IPS-20b (cell line): ENCODE measurements at regions not wholly inside any gene's neighbourhood (a gene's known extent, or its start where the extent isn't known, plus 50 kb on each side); places are given as distances from the start of the nearest gene placed in this dataset.

Source experiments
- H3K27ac ChIP-seq: one replicate; pipeline ENCODE4 v1.5.1; 2013; ENCODE audit warnings: low read length
- H3K27me3 ChIP-seq: 2 replicates; pipeline ENCODE4 v1.6.1; 2013; ENCODE audit warnings: mild to moderate bottlenecking, low read length, inconsistent platforms; ENCODE audit not compliant: insufficient read depth
- H3K36me3 ChIP-seq: 2 replicates; pipeline ENCODE4 v1.6.1; 2013; ENCODE audit warnings: low read depth, mild to moderate bottlenecking, inconsistent platforms, low read length, moderate library complexity; ENCODE audit not compliant: insufficient read depth
- H3K4me1 ChIP-seq: 2 replicates; pipeline ENCODE4 v1.6.1; 2013; ENCODE audit warnings: mild to moderate bottlenecking, control low read depth, inconsistent platforms, low read length, moderate library complexity; ENCODE audit not compliant: insufficient read depth
- H3K4me3 ChIP-seq: 2 replicates; pipeline ENCODE4 v1.5.1; 2013; ENCODE audit warnings: mild to moderate bottlenecking, low read length, inconsistent platforms
- H3K9ac ChIP-seq: 2 replicates; pipeline ENCODE4 v1.6.1; 2013; ENCODE audit warnings: low read depth, mild to moderate bottlenecking, inconsistent platforms, low read length, moderate library complexity
- H3K9me3 ChIP-seq: 2 replicates; pipeline ENCODE4 v1.6.1; 2013; ENCODE audit warnings: mild to moderate bottlenecking, low read depth, low read length, inconsistent platforms; ENCODE audit not compliant: insufficient read depth

GRCh38 chr7:22962775-22963350, 51.1 kb downstream of the HYCC1 start:
- H3K4me1 ChIP-seq: no peaks in the 10 kb centered on the region; the same call in 1 of the 2 replicates
- H3K4me3 ChIP-seq: no peak overlapping the region
- H3K9me3 ChIP-seq: no peaks in the 10 kb centered on the region
- H3K36me3 ChIP-seq: peaks cover 38% of the 10 kb centered on the region
- H3K9ac ChIP-seq: no peak overlapping the region
- H3K27ac ChIP-seq: no peak overlapping the region
- H3K27me3 ChIP-seq: no peaks in the 10 kb centered on the region

- no peaks in the 10 kb centered on the region; the same call in 1 of the 2 replicates for H3K4me1 ChIP-seq
- H3K9ac ChIP-seq: no peak overlapping the region
- no peak overlapping the region for H3K27ac ChIP-seq
- no peaks in the 10 kb centered on the region for H3K27me3 ChIP-seq
- no peak overlapping the region for H3K4me3 ChIP-seq
- H3K36me3 ChIP-seq: peaks cover 37% of the 10 kb centered on the region
- no peaks in the 10 kb centered on the region for H3K9me3 ChIP-seq
These were observed 55.2 kb downstream of the HYCC1 start for GRCh38 chr7:22958742-22959141.

GRCh38 chr7:22954251-22954650, 59.7 kb downstream of the HYCC1 start:
- Histone ChIP-seq H3K27ac (no peak overlapping the region), H3K9ac (no peak overlapping the region), H3K4me1 (peaks cover 40% of the 10 kb centered on the region), H3K9me3 (no peaks in the 10 kb centered on the region), H3K4me3 (no peak overlapping the region), H3K36me3 (peaks cover 18% of the 10 kb centered on the region), H3K27me3 (no peaks in the 10 kb centered on the region)

- Histone ChIP-seq H3K4me3 (no peak overlapping the region), H3K9ac (no peak overlapping the region; the same call in 1 of the 2 replicates), H3K4me1 (peaks cover 43% of the 10 kb centered on the region), H3K27me3 (no peaks in the 10 kb centered on the region), H3K27ac (no peak overlapping the region), H3K36me3 (peaks cover 5% of the 10 kb centered on the region; the same call in 1 of the 2 replicates), H3K9me3 (no peaks in the 10 kb centered on the region)
These were observed 61.5 kb downstream of the HYCC1 start for GRCh38 chr7:22952306-22953015.

GRCh38 chr7:22949944-22950343, 64.0 kb downstream of the HYCC1 start:
- peak overlapping the region; percentile 6; the same call in 1 of the 2 replicates for H3K4me3 ChIP-seq
- H3K27me3 ChIP-seq: no peaks in the 10 kb centered on the region
- no peak overlapping the region for H3K27ac ChIP-seq
- H3K9me3 ChIP-seq: no peaks in the 10 kb centered on the region
- peaks cover 9% of the 10 kb centered on the region; the same call in 1 of the 2 replicates for H3K36me3 ChIP-seq
- no peak overlapping the region for H3K9ac ChIP-seq
- H3K4me1 ChIP-seq: peaks cover 43% of the 10 kb centered on the region

- no peak overlapping the region for H3K27ac ChIP-seq
- H3K4me3 ChIP-seq: no peak overlapping the region
- H3K9me3 ChIP-seq: no peaks in the 10 kb centered on the region
- no peaks in the 10 kb centered on the region for H3K27me3 ChIP-seq
- peaks cover 43% of the 10 kb centered on the region for H3K4me1 ChIP-seq
- H3K9ac ChIP-seq: no peak overlapping the region
- peaks cover 11% of the 10 kb centered on the region; the same call in 1 of the 2 replicates for H3K36me3 ChIP-seq
These were observed 64.7 kb downstream of the HYCC1 start for GRCh38 chr7:22949221-22949620.

- Histone ChIP-seq H3K4me1 (peaks cover 43% of the 10 kb centered on the region), H3K9me3 (no peaks in the 10 kb centered on the region), H3K4me3 (no peak overlapping the region), H3K9ac (no peak overlapping the region), H3K36me3 (peaks cover 11% of the 10 kb centered on the region; the same call in 1 of the 2 replicates), H3K27me3 (no peaks in the 10 kb centered on the region), H3K27ac (no peak overlapping the region)
These were observed 65.2 kb downstream of the HYCC1 start for GRCh38 chr7:22948770-22949169.

- Histone ChIP-seq H3K9me3 (no peaks in the 10 kb centered on the region), H3K4me1 (peaks cover 36% of the 10 kb centered on the region), H3K27ac (no peak overlapping the region), H3K9ac (no peak overlapping the region), H3K4me3 (no peak overlapping the region), H3K36me3 (peaks cover 11% of the 10 kb centered on the region; the same call in 1 of the 2 replicates), H3K27me3 (no peaks in the 10 kb centered on the region)
These were observed 68.3 kb downstream of the HYCC1 start for GRCh38 chr7:22945584-22945983.

- H3K27me3 ChIP-seq: no peaks in the 10 kb centered on the region
- H3K4me3 ChIP-seq: no peak overlapping the region
- peaks cover 25% of the 10 kb centered on the region for H3K4me1 ChIP-seq
- no peak overlapping the region for H3K9ac ChIP-seq
- H3K36me3 ChIP-seq: peaks cover 11% of the 10 kb centered on the region; the same call in 1 of the 2 replicates
- no peak overlapping the region for H3K27ac ChIP-seq
- H3K9me3 ChIP-seq: no peaks in the 10 kb centered on the region
These were observed 69.4 kb downstream of the HYCC1 start for GRCh38 chr7:22944510-22944909.

GRCh38 chr7:22944022-22944421, 69.9 kb downstream of the HYCC1 start:
- Histone ChIP-seq H3K36me3 (peaks cover 11% of the 10 kb centered on the region; the same call in 1 of the 2 replicates), H3K4me3 (no peak overlapping the region), H3K27me3 (no peaks in the 10 kb centered on the region), H3K9ac (no peak overlapping the region), H3K27ac (no peak overlapping the region), H3K4me1 (peaks cover 20% of the 10 kb centered on the region), H3K9me3 (no peaks in the 10 kb centered on the region)

GRCh38 chr7:22942191-22942590, 71.7 kb downstream of the HYCC1 start:
- H3K4me1 ChIP-seq: peaks cover 22% of the 10 kb centered on the region
- H3K9ac ChIP-seq: peak overlapping the region; percentile 44; the same call in 1 of the 2 replicates
- peak overlapping the region; percentile 20; the same call in 1 of the 2 replicates for H3K4me3 ChIP-seq
- peak overlapping the region; percentile 63 for H3K27ac ChIP-seq
- H3K9me3 ChIP-seq: no peaks in the 10 kb centered on the region
- peaks cover 11% of the 10 kb centered on the region; the same call in 1 of the 2 replicates for H3K36me3 ChIP-seq
- H3K27me3 ChIP-seq: no peaks in the 10 kb centered on the region

GRCh38 chr7:22939842-22940241, 74.1 kb downstream of the HYCC1 start:
- Histone ChIP-seq H3K27ac (no peak overlapping the region), H3K9ac (no peak overlapping the region), H3K4me3 (no peak overlapping the region), H3K9me3 (no peaks in the 10 kb centered on the region), H3K4me1 (peaks cover 22% of the 10 kb centered on the region), H3K27me3 (no peaks in the 10 kb centered on the region), H3K36me3 (peaks cover 1% of the 10 kb centered on the region; the same call in 1 of the 2 replicates)
